ENCODE measurements at regions not wholly inside any gene's neighbourhood (a gene's known extent, or its start where the extent isn't known, plus 50 kb on each side); places are given as distances from the start of the nearest gene placed in this dataset.

GRCh38 chr14:83556746-83557453 is 1973.0 kb upstream of the FLRT2 start:
- in situ Hi-C loops (cut with HindIII; ENCODE audit: low pct_unique_long_range_greater_than_20kb, low sequenced_read_pairs): no loop called here
- DNase-seq (ENCODE audit: low read depth in 1 of 2, low spot score in 1 of 2): no peak
- TF ChIP-seq JUND (IDR thresholded peaks at IDR 0.05; ENCODE audit: low read depth): no peak

GRCh38 chr14:83558946-83559345 is 1971.0 kb upstream of the FLRT2 start:
- no peak for DNase-seq (ENCODE audit: low read depth in 1 of 2, low spot score in 1 of 2)
- in situ Hi-C loops (cut with HindIII; ENCODE audit: low pct_unique_long_range_greater_than_20kb, low sequenced_read_pairs): no loop called here
- no peak for TF ChIP-seq JUND (IDR thresholded peaks at IDR 0.05; ENCODE audit: low read depth)

- no peak for TF ChIP-seq JUND (IDR thresholded peaks at IDR 0.05; ENCODE audit: low read depth)
- in situ Hi-C loops (cut with HindIII; ENCODE audit: low pct_unique_long_range_greater_than_20kb, low sequenced_read_pairs): no loop called here
- no peak for DNase-seq (ENCODE audit: low read depth in 1 of 2, low spot score in 1 of 2)
Measured at GRCh38 chr14:83559721-83560120, 1970.2 kb upstream of the FLRT2 start.

GRCh38 chr14:83561261-83561660 is 1968.7 kb upstream of the FLRT2 start:
- no peak for DNase-seq (ENCODE audit: low read depth in 1 of 2, low spot score in 1 of 2)
- in situ Hi-C loops (cut with HindIII; ENCODE audit: low pct_unique_long_range_greater_than_20kb, low sequenced_read_pairs): no loop called here
- TF ChIP-seq JUND (IDR thresholded peaks at IDR 0.05; ENCODE audit: low read depth): no peak

- no peak for TF ChIP-seq JUND (IDR thresholded peaks at IDR 0.05; ENCODE audit: low read depth)
- in situ Hi-C loops (cut with HindIII; ENCODE audit: low pct_unique_long_range_greater_than_20kb, low sequenced_read_pairs): no loop called here
- no peak for DNase-seq (ENCODE audit: low read depth in 1 of 2, low spot score in 1 of 2)
Measured at GRCh38 chr14:83566567-83566966, 1963.4 kb upstream of the FLRT2 start.

GRCh38 chr14:83568141-83568540 is 1961.8 kb upstream of the FLRT2 start:
- no peak for DNase-seq (ENCODE audit: low read depth in 1 of 2, low spot score in 1 of 2)
- no peak for TF ChIP-seq JUND (IDR thresholded peaks at IDR 0.05; ENCODE audit: low read depth)
- in situ Hi-C loops (cut with HindIII; ENCODE audit: low pct_unique_long_range_greater_than_20kb, low sequenced_read_pairs): no loop called here

- TF ChIP-seq JUND (IDR thresholded peaks at IDR 0.05; ENCODE audit: low read depth): no peak
- peak in 1 of 2 experiments; percentile 23 for DNase-seq (ENCODE audit: low read depth in 1 of 2, low spot score in 1 of 2)
- in situ Hi-C loops (cut with HindIII; ENCODE audit: low pct_unique_long_range_greater_than_20kb, low sequenced_read_pairs): no loop called here
Measured at GRCh38 chr14:83575301-83575700, 1954.6 kb upstream of the FLRT2 start.

- no peak for TF ChIP-seq JUND (IDR thresholded peaks at IDR 0.05; ENCODE audit: low read depth)
- no peak for DNase-seq (ENCODE audit: low read depth in 1 of 2, low spot score in 1 of 2)
- in situ Hi-C loops (cut with HindIII; ENCODE audit: low pct_unique_long_range_greater_than_20kb, low sequenced_read_pairs): no loop called here
Measured at GRCh38 chr14:83583201-83583600, 1946.7 kb upstream of the FLRT2 start.

GRCh38 chr14:83594874-83595273 is 1935.1 kb upstream of the FLRT2 start:
- in situ Hi-C loops (cut with HindIII; ENCODE audit: low pct_unique_long_range_greater_than_20kb, low sequenced_read_pairs): no loop called here
- TF ChIP-seq JUND (IDR thresholded peaks at IDR 0.05; ENCODE audit: low read depth): no peak
- no peak for DNase-seq (ENCODE audit: low read depth in 1 of 2, low spot score in 1 of 2)

GRCh38 chr14:83607682-83608081 is 1922.3 kb upstream of the FLRT2 start:
- DNase-seq (ENCODE audit: low read depth in 1 of 2, low spot score in 1 of 2): no peak
- no peak for TF ChIP-seq JUND (IDR thresholded peaks at IDR 0.05; ENCODE audit: low read depth)
- in situ Hi-C loops (cut with HindIII; ENCODE audit: low pct_unique_long_range_greater_than_20kb, low sequenced_read_pairs): no loop called here

GRCh38 chr14:83611491-83611890 is 1918.5 kb upstream of the FLRT2 start:
- in situ Hi-C loops (cut with HindIII; ENCODE audit: low pct_unique_long_range_greater_than_20kb, low sequenced_read_pairs): no loop called here
- peak in 1 of 2 experiments; percentile 37 for DNase-seq (ENCODE audit: low read depth in 1 of 2, low spot score in 1 of 2)

GRCh38 chr14:83611906-83612390 is 1918.0 kb upstream of the FLRT2 start:
- DNase-seq (ENCODE audit: low read depth in 1 of 2, low spot score in 1 of 2): peak in 1 of 2 experiments; percentile 77

More at GRCh38 chr14:83611491-83611890, 1918.5 kb upstream of the FLRT2 start:
- no peak for TF ChIP-seq JUND (IDR thresholded peaks at IDR 0.05; ENCODE audit: low read depth)

GRCh38 chr14:83614956-83615355 is 1915.0 kb upstream of the FLRT2 start:
- peak in 1 of 2 experiments; percentile 47 for DNase-seq (ENCODE audit: low read depth in 1 of 2, low spot score in 1 of 2)
- TF ChIP-seq JUND (IDR thresholded peaks at IDR 0.05; ENCODE audit: low read depth): no peak
- in situ Hi-C loops (cut with HindIII; ENCODE audit: low pct_unique_long_range_greater_than_20kb, low sequenced_read_pairs): no loop called here

More at GRCh38 chr14:83611906-83612390, 1918.0 kb upstream of the FLRT2 start:
- in situ Hi-C loops (cut with HindIII; ENCODE audit: low pct_unique_long_range_greater_than_20kb, low sequenced_read_pairs): no loop called here
- no peak for TF ChIP-seq JUND (IDR thresholded peaks at IDR 0.05; ENCODE audit: low read depth)

GRCh38 chr14:83624541-83624940 is 1905.4 kb upstream of the FLRT2 start:
- in situ Hi-C loops (cut with HindIII; ENCODE audit: low pct_unique_long_range_greater_than_20kb, low sequenced_read_pairs): no loop called here
- DNase-seq (ENCODE audit: low read depth in 1 of 2, low spot score in 1 of 2): no peak
- no peak for TF ChIP-seq JUND (IDR thresholded peaks at IDR 0.05; ENCODE audit: low read depth)

Data from T47D (cell line).